ENCODE measurements at regions not wholly inside any gene's neighbourhood (a gene's known extent, or its start where the extent isn't known, plus 50 kb on each side); places are given as distances from the start of the nearest gene placed in this dataset.

GRCh38 chrX:74111245-74111644, 192.7 kb upstream of the ZCCHC13 start:
- DNase-seq (ENCODE audit: low read depth, low spot score) (no peak), ATAC-seq (no peak)
- H3K9ac ChIP-seq (ENCODE audit: low read length): no peak overlapping the region
- no peaks in the 10 kb centered on the region for H3K9me3 ChIP-seq (ENCODE audit: control insufficient read depth in 1 of 2, insufficient read depth in 1 of 2, low read depth in 1 of 2, low read length in 2 of 2)
- TF ChIP-seq SIN3A (IDR thresholded peaks at IDR 0.05; ENCODE audit: low read depth) (no peak), ATF3 (IDR thresholded peaks at IDR 0.05) (no peak), EZH2 (IDR thresholded peaks at IDR 0.05) (no peak), YY1 (IDR thresholded peaks at IDR 0.05; ENCODE audit: extremely low read depth, insufficient replicate concordance, low read depth, low read length) (no peak), EZH2phosphoT487 (IDR thresholded peaks at IDR 0.05; ENCODE audit: borderline replicate concordance) (no peak), ZFX (IDR thresholded peaks at IDR 0.05) (no peak), REST (IDR thresholded peaks at IDR 0.05; ENCODE audit: low read depth) (no peak), MAX (IDR thresholded peaks at IDR 0.05) (no peak), POLR2AphosphoS5 (IDR thresholded peaks at IDR 0.05; ENCODE audit: low read depth, low read length) (no peak), EGR1 (IDR thresholded peaks at IDR 0.05; ENCODE audit: low read depth) (no peak), TCF7L2 (IDR thresholded peaks at IDR 0.05; ENCODE audit: borderline replicate concordance, extremely low read depth, insufficient read depth, insufficient read length) (no peak), RAD21 (IDR thresholded peaks at IDR 0.05; ENCODE audit: low read depth) (no peak), SP1 (IDR thresholded peaks at IDR 0.05; ENCODE audit: low read depth) (no peak), POLR2A (IDR thresholded peaks at IDR 0.05; ENCODE audit: borderline replicate concordance, extremely low read depth, insufficient read depth, insufficient read length) (no peak), ZBTB33 (IDR thresholded peaks at IDR 0.05; ENCODE audit: extremely low read depth, insufficient replicate concordance, low read length) (no peak), SRF (IDR thresholded peaks at IDR 0.05; ENCODE audit: low read depth) (no peak), CEBPB (IDR thresholded peaks at IDR 0.05; ENCODE audit: low read depth) (no peak), JUND (IDR thresholded peaks at IDR 0.05) (no peak), CBX3 (IDR thresholded peaks at IDR 0.05; ENCODE audit: low read depth) (no peak)
- no peak overlapping the region for H3K4me2 ChIP-seq (ENCODE audit: low read length)
- H2AFZ ChIP-seq (ENCODE audit: low read depth, low read length, poor library complexity, severe bottlenecking): no peak overlapping the region
- H3K79me2 ChIP-seq (ENCODE audit: insufficient read depth, low read length): no peaks in the 10 kb centered on the region
- no peaks in the 10 kb centered on the region for H3K4me1 ChIP-seq (ENCODE audit: control insufficient read depth in 1 of 2, insufficient read depth in 2 of 2, low read length in 2 of 2)
- intact Hi-C loops (cut with micrococcal nuclease): no loop called here
- ChIA-PET POLR2A (no interaction called here), RAD21 (ENCODE audit: low non-redundant PET in 1 of 2, low total read pairs in 2 of 2, uncharacterized antibody in 2 of 2, unreplicated experiment in 2 of 2) (no interaction called here), CTCF (no interaction called here)
- no peaks in the 10 kb centered on the region for H3K9me2 ChIP-seq (ENCODE audit: insufficient read depth)
- no peaks in the 10 kb centered on the region for H4K20me1 ChIP-seq (ENCODE audit: insufficient read depth)
- H3K36me3 ChIP-seq (ENCODE audit: control insufficient read depth in 1 of 2, insufficient read depth in 2 of 2, low read length in 2 of 2): no peaks in the 10 kb centered on the region
- H3K27ac ChIP-seq (ENCODE audit: low read depth, low read length): no peak overlapping the region
- no peak overlapping the region for H3K4me3 ChIP-seq (replicated peaks in 1 of 2; ENCODE audit: low read depth in 1 of 2, low read length in 2 of 2)
- no TSS peak for BruUV-seq (replicated peaks)
- no peaks in the 10 kb centered on the region for H3K27me3 ChIP-seq (ENCODE audit: insufficient read depth, low read length)
